ENCODE measurements at regions not wholly inside any gene's neighbourhood (a gene's known extent, or its start where the extent isn't known, plus 50 kb on each side); places are given as distances from the start of the nearest gene placed in this dataset.

DNA sequence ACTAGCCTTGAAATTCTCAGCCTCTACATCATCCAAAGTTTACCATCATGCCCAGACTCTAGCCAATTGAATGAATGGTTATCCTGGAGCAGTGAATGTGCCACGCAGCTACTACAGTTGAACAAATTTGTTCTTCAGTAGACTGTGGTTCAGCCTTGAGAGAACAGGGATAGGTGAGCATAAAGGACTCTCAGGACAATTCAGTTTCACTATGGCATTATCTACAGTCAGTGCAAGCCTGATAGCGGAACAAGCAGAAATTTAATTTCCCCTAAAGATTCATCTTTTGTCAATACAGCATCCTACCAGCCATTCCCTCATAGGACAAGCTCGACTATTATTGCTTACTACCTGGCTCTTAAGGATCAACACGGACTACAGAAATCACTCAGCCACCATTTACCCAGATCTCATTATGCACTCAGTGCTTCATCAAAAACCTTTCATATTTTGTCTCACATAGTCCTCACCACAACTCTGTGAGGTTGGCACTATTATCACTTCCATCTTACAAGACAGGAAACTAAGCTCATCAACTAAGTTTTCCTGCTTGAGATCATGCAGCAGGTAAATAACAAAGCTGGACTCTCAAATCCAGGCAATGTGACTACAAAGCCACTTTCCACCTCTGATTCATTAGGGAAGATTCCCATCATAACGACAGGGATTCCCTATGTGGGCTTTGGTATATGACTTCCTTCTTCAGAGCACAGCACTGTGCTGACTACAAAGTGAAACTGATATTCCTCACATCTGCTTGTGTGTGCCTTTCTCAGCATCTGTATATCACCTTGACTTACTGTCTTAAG lies 181.5 kb upstream of the ACVR2A start:
- intact Hi-C loops (cut with micrococcal nuclease): no loop called here
- ChIA-PET POLR2A (no interaction called here), RAD21 (ENCODE audit: low non-redundant PET in 1 of 2, low total read pairs in 2 of 2, uncharacterized antibody in 2 of 2, unreplicated experiment in 2 of 2) (no interaction called here), CTCF (no interaction called here)
- no peaks in the 10 kb centered on the region for H3K36me3 ChIP-seq (ENCODE audit: control insufficient read depth in 1 of 2, insufficient read depth in 2 of 2, low read length in 2 of 2)
- H4K20me1 ChIP-seq (ENCODE audit: insufficient read depth): no peaks in the 10 kb centered on the region
- H3K27me3 ChIP-seq (ENCODE audit: insufficient read depth, low read length): no peaks in the 10 kb centered on the region
- ATAC-seq: no peak
- H3K4me1 ChIP-seq (ENCODE audit: control insufficient read depth in 1 of 2, insufficient read depth in 2 of 2, low read length in 2 of 2): no peaks in the 10 kb centered on the region
- H3K4me2 ChIP-seq (ENCODE audit: low read length): no peak overlapping the region
- H3K27ac ChIP-seq (ENCODE audit: low read depth, low read length): no peak overlapping the region
- no peaks in the 10 kb centered on the region for H3K9me2 ChIP-seq (ENCODE audit: insufficient read depth)
- H2AFZ ChIP-seq (ENCODE audit: low read depth, low read length, poor library complexity, severe bottlenecking): no peak overlapping the region
- BruUV-seq (replicated peaks): no TSS peak
- H3K9ac ChIP-seq (ENCODE audit: low read length): no peak overlapping the region
- H3K4me3 ChIP-seq (replicated peaks in 1 of 2; ENCODE audit: low read depth in 1 of 2, low read length in 2 of 2): no peak overlapping the region
- H3K9me3 ChIP-seq (ENCODE audit: control insufficient read depth in 1 of 2, insufficient read depth in 1 of 2, low read depth in 1 of 2, low read length in 2 of 2): no peaks in the 10 kb centered on the region
- no peak for DNase-seq (ENCODE audit: low read depth, low spot score)
- TF ChIP-seq EGR1 (IDR thresholded peaks at IDR 0.05; ENCODE audit: low read depth): no peak
- no peak for TF ChIP-seq EZH2phosphoT487 (IDR thresholded peaks at IDR 0.05; ENCODE audit: borderline replicate concordance)
- TF ChIP-seq CBX3 (IDR thresholded peaks at IDR 0.05; ENCODE audit: low read depth): no peak
- TF ChIP-seq ZFX (IDR thresholded peaks at IDR 0.05): no peak
- TF ChIP-seq REST (IDR thresholded peaks at IDR 0.05; ENCODE audit: low read depth): no peak
- TF ChIP-seq, protein P1, sequence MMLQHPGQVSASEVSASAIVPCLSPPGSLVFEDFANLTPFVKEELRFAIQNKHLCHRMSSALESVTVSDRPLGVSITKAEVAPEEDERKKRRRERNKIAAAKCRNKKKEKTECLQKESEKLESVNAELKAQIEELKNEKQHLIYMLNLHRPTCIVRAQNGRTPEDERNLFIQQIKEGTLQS (IDR thresholded peaks at IDR 0.05): no peak
- TF ChIP-seq ELF1 (IDR thresholded peaks at IDR 0.05; ENCODE audit: borderline replicate concordance, low read depth): no peak
- TF ChIP-seq, protein P2, sequence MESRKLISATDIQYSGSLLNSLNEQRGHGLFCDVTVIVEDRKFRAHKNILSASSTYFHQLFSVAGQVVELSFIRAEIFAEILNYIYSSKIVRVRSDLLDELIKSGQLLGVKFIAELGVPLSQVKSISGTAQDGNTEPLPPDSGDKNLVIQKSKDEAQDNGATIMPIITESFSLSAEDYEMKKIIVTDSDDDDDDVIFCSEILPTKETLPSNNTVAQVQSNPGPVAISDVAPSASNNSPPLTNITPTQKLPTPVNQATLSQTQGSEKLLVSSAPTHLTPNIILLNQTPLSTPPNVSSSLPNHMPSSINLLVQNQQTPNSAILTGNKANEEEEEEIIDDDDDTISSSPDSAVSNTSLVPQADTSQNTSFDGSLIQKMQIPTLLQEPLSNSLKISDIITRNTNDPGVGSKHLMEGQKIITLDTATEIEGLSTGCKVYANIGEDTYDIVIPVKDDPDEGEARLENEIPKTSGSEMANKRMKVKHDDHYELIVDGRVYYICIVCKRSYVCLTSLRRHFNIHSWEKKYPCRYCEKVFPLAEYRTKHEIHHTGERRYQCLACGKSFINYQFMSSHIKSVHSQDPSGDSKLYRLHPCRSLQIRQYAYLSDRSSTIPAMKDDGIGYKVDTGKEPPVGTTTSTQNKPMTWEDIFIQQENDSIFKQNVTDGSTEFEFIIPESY (IDR thresholded peaks at IDR 0.05; ENCODE audit: extremely low read depth, insufficient replicate concordance, low read length): no peak
- no peak for TF ChIP-seq CTCF (IDR thresholded peaks at IDR 0.05 in 2 of 3, conservative IDR thresholded peaks at IDR 0.05 in 1 of 3; ENCODE audit: borderline replicate concordance in 1 of 3, insufficient read depth in 1 of 3, low read depth in 2 of 3, low read length in 2 of 3)
- TF ChIP-seq TCF7L2 (IDR thresholded peaks at IDR 0.05; ENCODE audit: borderline replicate concordance, extremely low read depth, insufficient read depth, insufficient read length): no peak
- TF ChIP-seq POLR2AphosphoS5 (IDR thresholded peaks at IDR 0.05; ENCODE audit: low read depth, low read length): no peak
- no peak for TF ChIP-seq ZNF274 (IDR thresholded peaks at IDR 0.05; ENCODE audit: low read depth, low read length)
- no peak for TF ChIP-seq SIN3A (IDR thresholded peaks at IDR 0.05; ENCODE audit: low read depth)
- TF ChIP-seq CEBPB (IDR thresholded peaks at IDR 0.05; ENCODE audit: low read depth): no peak
- TF ChIP-seq RAD21 (IDR thresholded peaks at IDR 0.05; ENCODE audit: low read depth): no peak
- no peak for TF ChIP-seq POLR2A (IDR thresholded peaks at IDR 0.05; ENCODE audit: borderline replicate concordance, extremely low read depth, insufficient read depth, insufficient read length)
- TF ChIP-seq SP1 (IDR thresholded peaks at IDR 0.05; ENCODE audit: low read depth): no peak
- TF ChIP-seq SRF (IDR thresholded peaks at IDR 0.05; ENCODE audit: low read depth): no peak
- TF ChIP-seq FOSL1 (IDR thresholded peaks at IDR 0.05; ENCODE audit: low read depth): no peak
- no peak for TF ChIP-seq EZH2 (IDR thresholded peaks at IDR 0.05)
- no peaks in the 10 kb centered on the region for H3K79me2 ChIP-seq (ENCODE audit: insufficient read depth, low read length)
